ENCODE measurements at regions not wholly inside any gene's neighbourhood (a gene's known extent, or its start where the extent isn't known, plus 50 kb on each side); places are given as distances from the start of the nearest gene placed in this dataset.

DNA sequence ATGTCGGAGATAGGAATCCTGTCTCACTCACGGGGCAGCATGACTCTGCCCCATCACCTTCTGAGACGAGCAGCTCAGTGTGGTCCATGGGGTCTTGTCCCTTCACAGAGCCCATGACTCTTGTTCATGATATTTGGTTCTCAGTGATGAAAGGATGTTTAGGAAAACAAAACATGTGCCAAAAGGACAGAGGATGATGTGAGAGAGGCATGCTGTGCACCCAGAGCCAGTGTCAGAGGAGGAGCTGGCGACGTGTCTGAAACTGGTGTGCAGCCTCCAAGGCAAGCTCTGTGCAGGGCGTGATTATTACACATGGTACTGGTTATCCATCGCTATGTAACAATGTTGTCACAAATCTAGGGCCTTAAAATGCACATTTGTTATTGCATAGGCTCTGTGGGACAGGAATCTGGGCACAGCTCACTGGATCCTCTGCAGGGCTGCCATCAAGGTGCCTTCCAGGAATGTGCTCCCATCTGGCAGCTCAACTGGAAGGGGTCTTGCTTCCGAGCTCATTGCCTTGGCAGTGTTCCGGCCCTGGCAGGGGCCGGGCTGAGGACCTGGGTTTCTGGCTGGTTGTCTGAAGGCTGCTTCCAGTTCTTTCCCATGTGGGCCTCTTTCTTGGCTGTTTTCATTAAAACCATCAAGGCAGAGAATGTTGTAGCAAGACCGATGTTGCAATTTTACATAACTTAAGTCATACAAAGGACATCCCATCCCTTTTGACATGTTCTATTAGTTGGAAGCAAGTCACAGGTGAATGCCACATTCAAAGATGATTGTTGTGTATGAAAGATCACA is 175.4 kb downstream of the ERMARD start:
- no peak overlapping the region for H3K27ac ChIP-seq
- TF ChIP-seq, protein P1, sequence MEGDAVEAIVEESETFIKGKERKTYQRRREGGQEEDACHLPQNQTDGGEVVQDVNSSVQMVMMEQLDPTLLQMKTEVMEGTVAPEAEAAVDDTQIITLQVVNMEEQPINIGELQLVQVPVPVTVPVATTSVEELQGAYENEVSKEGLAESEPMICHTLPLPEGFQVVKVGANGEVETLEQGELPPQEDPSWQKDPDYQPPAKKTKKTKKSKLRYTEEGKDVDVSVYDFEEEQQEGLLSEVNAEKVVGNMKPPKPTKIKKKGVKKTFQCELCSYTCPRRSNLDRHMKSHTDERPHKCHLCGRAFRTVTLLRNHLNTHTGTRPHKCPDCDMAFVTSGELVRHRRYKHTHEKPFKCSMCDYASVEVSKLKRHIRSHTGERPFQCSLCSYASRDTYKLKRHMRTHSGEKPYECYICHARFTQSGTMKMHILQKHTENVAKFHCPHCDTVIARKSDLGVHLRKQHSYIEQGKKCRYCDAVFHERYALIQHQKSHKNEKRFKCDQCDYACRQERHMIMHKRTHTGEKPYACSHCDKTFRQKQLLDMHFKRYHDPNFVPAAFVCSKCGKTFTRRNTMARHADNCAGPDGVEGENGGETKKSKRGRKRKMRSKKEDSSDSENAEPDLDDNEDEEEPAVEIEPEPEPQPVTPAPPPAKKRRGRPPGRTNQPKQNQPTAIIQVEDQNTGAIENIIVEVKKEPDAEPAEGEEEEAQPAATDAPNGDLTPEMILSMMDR (conservative IDR thresholded peaks at IDR 0.05) = no peak
- TF ChIP-seq ZFX (IDR thresholded peaks at IDR 0.05) = no peak

DNA sequence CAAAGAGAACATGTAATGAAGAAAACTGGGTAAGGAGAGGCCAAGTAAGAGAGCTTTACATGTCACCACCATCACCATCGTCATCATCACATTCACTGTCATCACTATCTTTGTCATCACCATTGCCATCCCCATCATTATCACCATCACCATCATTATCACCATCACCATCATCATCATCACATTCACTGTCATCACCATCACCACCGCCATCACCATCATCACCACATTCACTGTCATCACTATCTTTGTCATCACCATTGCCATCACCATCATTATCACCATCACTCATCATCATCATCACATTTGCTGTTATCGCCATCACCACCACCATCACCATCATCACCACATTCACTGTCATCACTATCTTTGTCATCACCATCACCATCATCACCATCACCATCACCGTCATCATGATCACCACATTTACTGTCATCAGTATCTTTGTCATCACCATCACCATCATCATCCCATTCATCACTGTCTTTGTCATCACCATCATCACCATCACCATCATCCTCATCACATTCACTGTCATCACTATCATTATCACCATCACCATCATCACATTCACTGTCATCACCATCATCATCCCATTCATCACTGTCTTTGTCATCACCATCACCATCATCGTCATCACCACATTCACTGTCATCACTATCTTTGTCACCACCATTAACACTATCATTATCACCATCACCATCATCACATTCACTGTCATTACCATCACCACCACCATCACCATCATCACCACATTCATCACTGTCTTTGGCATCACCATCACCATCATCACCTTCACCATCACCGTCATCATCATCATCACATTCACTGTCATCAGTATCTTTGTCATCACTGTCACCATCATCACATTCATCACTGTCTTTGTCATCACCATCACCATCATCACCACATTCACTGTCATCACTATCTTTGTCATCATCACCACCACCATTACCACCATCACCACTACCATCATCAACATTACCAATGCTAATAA is 172.3 kb downstream of the ERMARD start:
- no peak for TF ChIP-seq ZFX (IDR thresholded peaks at IDR 0.05)
- TF ChIP-seq, protein P1 (conservative IDR thresholded peaks at IDR 0.05) = no peak
- no peak overlapping the region for H3K27ac ChIP-seq

DNA sequence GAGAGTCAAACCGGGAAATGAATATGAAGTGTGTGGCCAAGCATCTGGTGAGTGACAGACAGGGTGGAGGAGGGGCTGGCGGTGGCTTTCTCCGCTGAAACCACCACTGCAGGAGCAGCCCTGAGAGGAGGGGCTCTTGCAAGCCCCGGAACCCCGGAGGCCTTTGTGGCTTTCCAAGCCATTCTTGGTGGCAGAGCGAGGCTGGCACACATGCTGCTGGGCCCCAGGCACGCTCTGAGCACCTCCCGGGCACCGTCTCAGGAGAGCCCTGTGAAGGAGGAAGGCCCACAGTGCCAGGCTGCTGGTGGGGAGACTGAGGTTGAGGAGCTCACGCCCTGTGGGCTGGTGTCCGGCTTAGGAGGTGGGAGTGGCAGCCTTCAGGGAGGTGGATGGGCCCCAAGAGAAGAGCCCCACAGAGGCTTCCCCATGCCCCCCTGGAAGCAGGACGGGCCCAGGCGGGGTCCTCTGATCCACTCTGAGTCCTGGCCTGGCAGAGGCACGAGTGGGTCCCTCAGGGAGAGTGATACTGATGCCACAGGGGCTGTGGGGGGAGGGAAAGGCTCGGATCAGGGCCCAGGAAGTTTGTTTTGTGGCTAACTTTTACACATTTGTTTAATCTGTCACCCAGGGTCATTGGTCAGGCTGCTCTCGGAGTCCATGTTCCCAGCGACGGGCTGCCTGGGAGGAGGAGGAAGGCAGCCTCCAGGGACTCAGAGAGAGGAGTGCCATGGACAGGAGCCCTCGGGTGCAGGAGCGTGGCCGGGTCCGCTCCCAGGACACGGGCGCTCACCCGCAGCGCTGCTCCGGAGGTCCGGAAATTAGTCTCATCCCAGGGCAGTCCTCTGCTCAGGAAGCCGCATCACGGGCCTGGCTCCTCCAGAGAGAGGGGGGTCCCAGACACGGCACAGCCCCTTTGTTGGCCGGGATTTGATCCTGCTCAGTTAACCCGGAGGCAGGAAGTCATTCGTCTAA is 170.7 kb downstream of the ERMARD start:
- no peak overlapping the region for H3K27ac ChIP-seq
- TF ChIP-seq ZFX (IDR thresholded peaks at IDR 0.05) = no peak
- TF ChIP-seq, protein P1 (conservative IDR thresholded peaks at IDR 0.05) = no peak

DNA sequence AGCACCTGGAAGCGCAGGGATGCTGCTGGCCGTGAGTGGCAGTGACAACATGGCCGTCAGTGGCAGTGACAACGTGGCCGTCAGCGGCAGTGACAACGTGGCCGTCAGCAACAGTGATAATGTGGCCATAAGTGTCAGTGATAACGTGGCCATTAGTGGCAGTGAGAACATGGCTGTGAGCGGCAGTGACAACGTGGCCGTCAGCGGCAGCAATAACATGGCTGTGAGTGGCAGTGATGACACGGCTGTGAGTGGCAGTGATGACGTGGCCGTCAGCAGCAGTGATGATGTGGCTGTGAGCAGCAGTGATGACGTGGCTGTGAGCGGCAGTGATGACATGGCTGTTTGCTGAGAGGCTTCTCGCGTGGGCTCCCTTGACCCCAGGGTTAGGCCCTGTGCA is 169.8 kb downstream of the ERMARD start:
- TF ChIP-seq ZFX (IDR thresholded peaks at IDR 0.05) = no peak
- TF ChIP-seq, protein P1 (conservative IDR thresholded peaks at IDR 0.05) = no peak

DNA sequence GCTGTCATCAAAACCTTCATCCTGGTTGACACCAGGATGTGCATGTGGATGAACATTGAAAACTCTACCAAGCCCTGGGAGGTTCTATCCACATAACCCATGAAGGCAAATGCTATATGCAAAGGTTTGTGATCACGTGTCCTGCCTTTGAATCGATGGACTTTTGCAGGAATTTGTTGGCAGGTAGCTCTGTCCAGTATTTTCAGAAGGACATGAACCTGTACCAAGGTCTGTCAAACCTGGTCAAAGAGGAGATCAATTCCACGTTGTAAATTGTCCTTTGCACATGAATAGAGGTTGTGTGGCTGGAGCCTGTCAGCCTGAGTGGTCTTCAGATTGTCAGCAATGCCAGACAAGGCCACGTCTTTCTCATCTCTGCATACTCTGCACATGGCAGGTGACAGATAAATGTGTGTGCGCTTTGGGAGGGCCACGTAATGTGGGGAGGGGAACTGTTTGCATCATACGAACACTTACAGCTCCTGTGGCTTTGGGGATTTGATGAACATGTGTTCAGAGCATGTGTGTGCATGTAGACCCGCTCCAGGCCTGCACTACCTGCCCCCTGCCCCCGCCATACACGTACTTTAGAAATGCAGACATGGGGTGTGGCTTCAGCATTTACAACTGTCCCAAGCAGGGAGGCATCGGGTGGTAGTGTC is 169.1 kb downstream of the ERMARD start:
- no peak overlapping the region for H3K27ac ChIP-seq
- TF ChIP-seq, protein P1 (conservative IDR thresholded peaks at IDR 0.05) = no peak
- no peak for TF ChIP-seq ZFX (IDR thresholded peaks at IDR 0.05)

More for the DNA sequence above, 169.8 kb downstream of the ERMARD start:
- no peak overlapping the region for H3K27ac ChIP-seq

DNA sequence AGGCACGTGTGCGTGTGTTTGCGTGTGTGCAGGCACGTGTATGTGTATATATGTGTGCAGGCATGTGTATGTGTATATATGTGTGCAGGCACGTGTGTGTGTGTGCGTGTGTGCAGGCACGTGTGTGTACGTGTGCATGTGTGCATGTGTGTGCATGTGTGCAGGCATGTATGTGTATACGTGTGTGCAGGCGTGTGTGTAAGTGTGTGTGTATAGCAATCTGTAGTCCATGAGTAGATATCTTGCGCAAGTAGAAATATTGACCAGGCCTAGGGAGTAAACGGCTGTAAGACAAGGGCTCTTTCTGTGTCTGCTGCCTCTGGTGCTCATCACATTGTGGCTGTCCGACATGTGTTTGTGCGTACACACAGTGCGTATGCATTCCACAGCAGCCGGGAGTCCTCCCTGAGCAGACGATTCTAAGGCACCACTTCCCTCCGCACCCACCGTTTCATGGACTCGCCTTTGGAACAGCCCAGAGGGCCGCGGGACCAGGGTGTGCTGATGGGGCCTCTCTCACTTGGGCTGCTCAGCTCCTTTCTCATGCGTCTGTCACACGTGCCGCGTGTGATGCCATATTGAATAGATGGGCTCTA is 167.6 kb downstream of the ERMARD start:
- TF ChIP-seq ZFX (IDR thresholded peaks at IDR 0.05) = no peak
- TF ChIP-seq, protein P1 (conservative IDR thresholded peaks at IDR 0.05) = no peak
- H3K27ac ChIP-seq = no peak overlapping the region

Measured in C4-2B (cell line).